ENCODE measurements at regions not wholly inside any gene's neighbourhood (a gene's known extent, or its start where the extent isn't known, plus 50 kb on each side); places are given as distances from the start of the nearest gene placed in this dataset.
A peak's percentile ranks its signal among the peaks of the same experiment; 100 is the strongest.

DNA sequence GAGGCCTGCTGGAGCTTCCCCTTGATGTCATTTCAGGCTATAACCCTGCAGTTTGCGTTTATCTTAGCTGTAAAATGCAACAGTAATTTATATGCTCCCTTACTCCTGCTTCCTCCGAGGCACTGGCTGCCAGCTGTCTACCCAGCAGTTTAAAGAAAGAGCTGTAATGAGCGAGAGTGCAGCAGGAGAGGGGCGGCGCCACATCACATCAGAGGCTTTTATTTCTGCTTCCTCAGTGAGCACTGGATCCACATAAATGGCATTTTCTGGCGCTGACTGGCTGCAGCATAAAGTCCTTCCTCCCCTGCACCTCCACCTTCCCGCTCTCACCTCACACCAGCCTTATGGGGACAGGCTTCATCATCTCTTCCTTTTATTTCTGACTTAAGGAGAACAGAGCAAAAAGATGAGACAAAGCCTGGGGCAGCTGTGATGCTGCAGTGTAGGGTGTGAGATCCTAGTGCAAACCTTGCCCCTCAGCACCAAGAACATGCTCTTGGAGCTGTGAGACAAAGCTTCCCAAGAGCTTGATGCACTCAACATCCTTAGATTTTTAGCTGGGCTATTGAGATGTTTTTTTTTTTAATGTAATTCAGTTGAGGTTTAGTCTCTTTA is 829.6 kb upstream of the ZNF608 start:
- H3K4me3 ChIP-seq = no peak overlapping the region
- no peaks in the 10 kb centered on the region for H3K9me3 ChIP-seq
- DNase-seq (ENCODE audit: low spot score in 2 of 2) = no peak
- H3K4me1 ChIP-seq = no peaks in the 10 kb centered on the region
- no peak overlapping the region for H3K27ac ChIP-seq
- 21% methylated on average over 7 of the region's 7 CpGs for WGBS
- H3K36me3 ChIP-seq = no peaks in the 10 kb centered on the region
- H3K27me3 ChIP-seq = no peaks in the 10 kb centered on the region
- TF ChIP-seq EP300 (IDR thresholded peaks at IDR 0.05) (no peak), POLR2AphosphoS5 (IDR thresholded peaks at IDR 0.05) (no peak), POLR2A (IDR thresholded peaks at IDR 0.05) (no peak)
- TF ChIP-seq, protein P1, sequence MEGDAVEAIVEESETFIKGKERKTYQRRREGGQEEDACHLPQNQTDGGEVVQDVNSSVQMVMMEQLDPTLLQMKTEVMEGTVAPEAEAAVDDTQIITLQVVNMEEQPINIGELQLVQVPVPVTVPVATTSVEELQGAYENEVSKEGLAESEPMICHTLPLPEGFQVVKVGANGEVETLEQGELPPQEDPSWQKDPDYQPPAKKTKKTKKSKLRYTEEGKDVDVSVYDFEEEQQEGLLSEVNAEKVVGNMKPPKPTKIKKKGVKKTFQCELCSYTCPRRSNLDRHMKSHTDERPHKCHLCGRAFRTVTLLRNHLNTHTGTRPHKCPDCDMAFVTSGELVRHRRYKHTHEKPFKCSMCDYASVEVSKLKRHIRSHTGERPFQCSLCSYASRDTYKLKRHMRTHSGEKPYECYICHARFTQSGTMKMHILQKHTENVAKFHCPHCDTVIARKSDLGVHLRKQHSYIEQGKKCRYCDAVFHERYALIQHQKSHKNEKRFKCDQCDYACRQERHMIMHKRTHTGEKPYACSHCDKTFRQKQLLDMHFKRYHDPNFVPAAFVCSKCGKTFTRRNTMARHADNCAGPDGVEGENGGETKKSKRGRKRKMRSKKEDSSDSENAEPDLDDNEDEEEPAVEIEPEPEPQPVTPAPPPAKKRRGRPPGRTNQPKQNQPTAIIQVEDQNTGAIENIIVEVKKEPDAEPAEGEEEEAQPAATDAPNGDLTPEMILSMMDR (IDR thresholded peaks at IDR 0.05) = no peak

DNA sequence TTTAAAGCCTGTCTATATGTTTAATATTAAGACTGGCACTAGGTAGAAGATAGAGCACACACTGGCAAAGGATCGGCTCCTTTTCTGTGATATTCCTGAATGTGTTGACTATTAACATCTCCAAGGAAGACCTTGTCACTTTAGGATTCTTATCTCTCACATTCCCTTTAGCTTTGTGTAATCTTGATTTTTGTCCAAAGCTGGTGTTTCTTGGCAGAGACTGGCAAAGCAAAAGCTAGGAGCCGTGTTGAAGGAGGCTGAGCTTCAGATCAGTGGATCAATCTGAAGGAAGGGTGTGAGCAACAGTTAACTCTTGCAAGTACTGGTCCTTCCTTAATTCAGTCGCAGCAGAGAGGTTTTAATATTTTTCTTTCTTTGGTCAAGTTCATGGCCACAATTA is 830.4 kb upstream of the ZNF608 start:
- no peaks in the 10 kb centered on the region for H3K27me3 ChIP-seq
- H3K4me1 ChIP-seq = no peaks in the 10 kb centered on the region
- WGBS = 44% methylated on average over 3 of the region's 3 CpGs
- H3K4me3 ChIP-seq = no peak overlapping the region
- no peaks in the 10 kb centered on the region for H3K36me3 ChIP-seq
- no peak overlapping the region for H3K27ac ChIP-seq
- no peak for TF ChIP-seq POLR2A (IDR thresholded peaks at IDR 0.05)
- TF ChIP-seq EP300 (IDR thresholded peaks at IDR 0.05) = no peak
- TF ChIP-seq, protein P1 (IDR thresholded peaks at IDR 0.05) = no peak
- TF ChIP-seq POLR2AphosphoS5 (IDR thresholded peaks at IDR 0.05) = no peak
- no peaks in the 10 kb centered on the region for H3K9me3 ChIP-seq
- DNase-seq (ENCODE audit: low spot score in 2 of 2) = no peak

DNA sequence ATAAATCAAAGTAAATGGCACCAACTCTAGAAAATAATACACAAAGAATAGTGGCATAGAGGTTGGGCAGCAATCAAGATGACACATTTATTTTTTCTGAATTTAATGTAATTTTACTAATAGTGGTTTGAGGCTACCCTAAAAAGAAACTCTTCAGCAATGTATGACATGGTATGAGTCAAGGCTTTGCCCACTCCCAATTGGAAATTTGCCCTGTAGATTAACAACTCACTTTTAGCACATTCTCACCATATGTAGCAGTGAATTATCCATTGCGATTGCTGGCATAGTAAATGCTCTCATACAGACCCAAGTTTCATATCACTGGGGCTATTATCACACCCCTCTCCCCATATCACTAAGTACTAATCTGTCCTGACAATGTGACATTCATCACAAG is 832.1 kb upstream of the ZNF608 start:
- peaks cover 13% of the 10 kb centered on the region for H3K4me1 ChIP-seq
- H3K36me3 ChIP-seq = no peaks in the 10 kb centered on the region
- 53% methylated on average over 1 of the region's 1 CpG for WGBS
- no peaks in the 10 kb centered on the region for H3K27me3 ChIP-seq
- no peak for TF ChIP-seq POLR2A (IDR thresholded peaks at IDR 0.05)
- no peak for TF ChIP-seq EP300 (IDR thresholded peaks at IDR 0.05)
- TF ChIP-seq, protein P1 (IDR thresholded peaks at IDR 0.05) = no peak
- no peak for TF ChIP-seq POLR2AphosphoS5 (IDR thresholded peaks at IDR 0.05)
- H3K9me3 ChIP-seq = no peaks in the 10 kb centered on the region
- no peak overlapping the region for H3K4me3 ChIP-seq
- H3K27ac ChIP-seq = no peak overlapping the region
- no peak for DNase-seq (ENCODE audit: low spot score in 2 of 2)

DNA sequence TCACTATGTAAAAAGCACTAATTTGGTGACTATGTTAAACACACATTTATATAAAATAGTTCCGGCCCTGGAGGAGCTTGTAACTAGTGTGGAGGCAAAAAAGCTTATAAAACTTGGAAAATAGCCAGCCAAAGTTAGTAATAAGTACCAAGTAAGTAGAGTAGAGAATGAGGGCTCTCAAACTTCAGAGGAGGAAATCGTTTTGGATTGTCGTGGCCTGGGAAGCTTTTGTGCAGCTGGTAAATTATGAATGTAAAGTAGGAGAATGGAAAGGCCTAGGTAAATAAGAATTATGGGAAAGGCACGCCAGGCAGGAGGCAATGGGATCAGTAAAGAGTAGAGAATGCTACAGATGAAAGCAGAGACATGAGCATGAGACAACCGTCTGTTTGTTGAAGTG is 832.7 kb upstream of the ZNF608 start:
- H3K4me1 ChIP-seq = peaks cover 19% of the 10 kb centered on the region
- H3K4me3 ChIP-seq = no peak overlapping the region
- H3K9me3 ChIP-seq = no peaks in the 10 kb centered on the region
- TF ChIP-seq EP300 (IDR thresholded peaks at IDR 0.05) = no peak
- no peak for TF ChIP-seq POLR2A (IDR thresholded peaks at IDR 0.05)
- TF ChIP-seq POLR2AphosphoS5 (IDR thresholded peaks at IDR 0.05) = no peak
- no peak overlapping the region for H3K27ac ChIP-seq
- no peaks in the 10 kb centered on the region for H3K36me3 ChIP-seq
- 83% methylated on average over 5 of the region's 5 CpGs for WGBS
- no peaks in the 10 kb centered on the region for H3K27me3 ChIP-seq
- no peak for DNase-seq (ENCODE audit: low spot score in 2 of 2)

DNA sequence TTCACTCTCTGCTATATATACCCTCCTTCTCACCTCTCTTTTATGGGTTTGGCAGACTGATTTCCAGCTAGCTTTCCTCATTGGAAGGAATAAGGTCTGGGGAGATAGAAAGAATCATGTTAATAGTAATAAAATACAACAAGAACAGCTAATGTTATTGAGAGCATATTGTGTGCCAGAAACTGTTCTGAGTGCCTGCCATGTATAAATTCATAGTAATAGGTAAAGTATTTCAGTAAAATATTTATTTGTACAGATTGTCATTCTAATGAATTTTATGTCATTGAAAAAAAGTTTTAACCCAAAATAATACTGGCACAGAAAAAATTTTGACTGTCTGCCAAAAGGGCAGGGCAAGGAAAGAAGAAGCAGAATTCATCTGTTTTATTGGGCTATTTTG is 834.9 kb upstream of the ZNF608 start:
- Histone ChIP-seq H3K27me3 (no peaks in the 10 kb centered on the region), H3K4me1 (peaks cover 20% of the 10 kb centered on the region), H3K4me3 (no peak overlapping the region), H3K9me3 (no peaks in the 10 kb centered on the region), H3K36me3 (no peaks in the 10 kb centered on the region), H3K27ac (no peak overlapping the region)
- TF ChIP-seq, protein P1 (IDR thresholded peaks at IDR 0.05) = no peak
- TF ChIP-seq POLR2AphosphoS5 (IDR thresholded peaks at IDR 0.05) (no peak), EP300 (IDR thresholded peaks at IDR 0.05) (no peak), POLR2A (IDR thresholded peaks at IDR 0.05) (no peak)
- no peak for DNase-seq (ENCODE audit: low spot score in 2 of 2)

DNA sequence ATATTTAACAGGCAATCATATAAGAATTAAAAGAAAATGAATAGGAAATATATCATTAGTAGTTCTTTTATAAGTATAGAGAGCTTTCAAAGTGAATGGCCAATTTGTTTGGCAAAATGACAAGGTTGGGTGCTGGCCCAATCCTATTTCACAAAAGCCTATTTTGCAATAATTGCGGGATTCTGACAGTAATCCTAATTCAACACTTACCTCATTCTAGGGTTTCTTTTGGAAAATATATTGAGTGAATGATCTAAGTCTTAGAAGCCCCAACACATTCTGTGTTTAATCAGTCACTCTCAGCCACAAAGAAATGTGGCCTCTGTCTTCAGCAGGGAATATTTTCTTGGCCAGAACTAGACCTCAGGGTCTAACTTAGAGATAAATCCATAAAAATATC is 835.9 kb upstream of the ZNF608 start:
- TF ChIP-seq POLR2AphosphoS5 (IDR thresholded peaks at IDR 0.05) = no peak
- TF ChIP-seq, protein P1 (IDR thresholded peaks at IDR 0.05) = no peak
- no peak for TF ChIP-seq POLR2A (IDR thresholded peaks at IDR 0.05)
- no peak for TF ChIP-seq EP300 (IDR thresholded peaks at IDR 0.05)
- peaks cover 20% of the 10 kb centered on the region for H3K4me1 ChIP-seq
- no peak for DNase-seq (ENCODE audit: low spot score in 2 of 2)
- peak overlapping the region; percentile 4 for H3K27ac ChIP-seq
- no peaks in the 10 kb centered on the region for H3K36me3 ChIP-seq
- H3K9me3 ChIP-seq = peaks cover 3% of the 10 kb centered on the region
- 49% methylated on average over 1 of the region's 1 CpG for WGBS
- no peaks in the 10 kb centered on the region for H3K27me3 ChIP-seq
- H3K4me3 ChIP-seq = no peak overlapping the region

Measured in suprapubic skin (tissue), 4 donors.